ENCODE measurements at regions not wholly inside any gene's neighbourhood (a gene's known extent, or its start where the extent isn't known, plus 50 kb on each side); places are given as distances from the start of the nearest gene placed in this dataset.

DNA sequence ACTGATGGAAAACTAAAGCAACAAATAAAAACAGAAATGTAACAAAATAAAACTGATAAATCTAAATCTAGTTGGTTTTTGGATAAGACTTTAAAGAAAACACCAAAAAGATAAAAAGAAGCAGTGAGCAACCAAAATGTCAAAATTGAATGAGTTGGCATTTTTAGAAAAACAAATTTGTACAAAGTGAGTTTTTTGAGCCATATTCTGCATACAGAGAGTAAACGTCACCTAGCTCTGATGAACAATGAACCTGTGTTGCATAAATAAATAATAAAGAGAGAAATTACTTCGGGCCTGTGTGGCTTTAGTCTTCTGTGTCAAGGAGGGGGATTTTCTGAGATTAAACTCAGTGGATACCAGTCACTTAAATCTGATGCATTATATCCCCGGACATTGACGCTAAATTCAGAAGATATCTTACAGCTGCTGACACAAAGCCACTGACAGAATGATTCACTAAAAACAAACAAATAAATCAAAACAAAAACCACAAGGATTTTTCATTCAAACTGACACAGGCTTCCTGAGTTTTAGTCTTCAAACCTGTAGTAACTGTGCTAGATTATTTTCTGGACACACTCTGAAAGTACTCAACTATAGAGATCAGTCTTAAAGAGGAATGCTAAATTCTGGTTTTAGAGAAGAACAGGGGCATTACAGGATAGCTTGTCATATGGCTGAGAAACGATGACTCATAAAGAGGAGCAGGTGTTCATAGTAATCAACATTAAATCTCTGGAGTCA, 403.5 kb upstream of the ST8SIA4 start:
- no TSS peak for BruUV-seq (replicated peaks)
- POLR2A ChIA-PET = no interaction called here
- no peak for ATAC-seq

More for the DNA sequence above, 403.5 kb upstream of the ST8SIA4 start:
- no peak for DNase-seq (ENCODE audit: extremely low read depth in 1 of 4, low spot score in 3 of 4)
- Histone ChIP-seq H3K27me3 (ENCODE audit: control insufficient read depth in 2 of 2, insufficient read depth in 2 of 2, low read length in 2 of 2) (no peaks in the 10 kb centered on the region), H3K79me2 (ENCODE audit: control insufficient read depth, insufficient read depth, low read length) (no peaks in the 10 kb centered on the region), H3K36me3 (ENCODE audit: control insufficient read depth, insufficient read depth, low read length) (no peaks in the 10 kb centered on the region), H3K9me3 (replicated peaks; ENCODE audit: control insufficient read depth, insufficient read depth, low read depth, low read length) (no peaks in the 10 kb centered on the region; the same call in 1 of the 2 replicates), H3K4me1 (replicated peaks in 1 of 2; ENCODE audit: control insufficient read depth in 2 of 2, insufficient read depth in 2 of 2, low read length in 2 of 2) (no peaks in the 10 kb centered on the region), H3K9ac (ENCODE audit: insufficient read depth in 1 of 2, low read depth in 2 of 2, low read length in 2 of 2) (no peak overlapping the region), H2AFZ (ENCODE audit: low read depth, low read length) (no peak overlapping the region), H3K4me3 (no peak overlapping the region), H4K20me1 (replicated peaks; ENCODE audit: control insufficient read depth, insufficient read depth, low read length) (no peaks in the 10 kb centered on the region), H3K27ac (ENCODE audit: extremely low read depth, low read depth, low read length) (no peak overlapping the region), H3K9me1 (ENCODE audit: control insufficient read depth, insufficient read depth, low read length) (no peaks in the 10 kb centered on the region), H3K4me2 (ENCODE audit: insufficient read depth, low read length) (no peak overlapping the region)
- in situ Hi-C loops (cut with MboI) = no loop called here
- no peak for FAIRE-seq
- TF ChIP-seq, protein P1, sequence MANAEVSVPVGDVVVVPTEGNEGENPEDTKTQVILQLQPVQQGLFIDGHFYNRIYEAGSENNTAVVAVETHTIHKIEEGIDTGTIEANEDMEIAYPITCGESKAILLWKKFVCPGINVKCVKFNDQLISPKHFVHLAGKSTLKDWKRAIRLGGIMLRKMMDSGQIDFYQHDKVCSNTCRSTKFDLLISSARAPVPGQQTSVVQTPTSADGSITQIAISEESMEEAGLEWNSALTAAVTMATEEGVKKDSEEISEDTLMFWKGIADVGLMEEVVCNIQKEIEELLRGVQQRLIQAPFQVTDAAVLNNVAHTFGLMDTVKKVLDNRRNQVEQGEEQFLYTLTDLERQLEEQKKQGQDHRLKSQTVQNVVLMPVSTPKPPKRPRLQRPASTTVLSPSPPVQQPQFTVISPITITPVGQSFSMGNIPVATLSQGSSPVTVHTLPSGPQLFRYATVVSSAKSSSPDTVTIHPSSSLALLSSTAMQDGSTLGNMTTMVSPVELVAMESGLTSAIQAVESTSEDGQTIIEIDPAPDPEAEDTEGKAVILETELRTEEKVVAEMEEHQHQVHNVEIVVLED (CRISPR knock-in tag; IDR thresholded peaks at IDR 0.05) = no peak
- TF ChIP-seq, protein P2, sequence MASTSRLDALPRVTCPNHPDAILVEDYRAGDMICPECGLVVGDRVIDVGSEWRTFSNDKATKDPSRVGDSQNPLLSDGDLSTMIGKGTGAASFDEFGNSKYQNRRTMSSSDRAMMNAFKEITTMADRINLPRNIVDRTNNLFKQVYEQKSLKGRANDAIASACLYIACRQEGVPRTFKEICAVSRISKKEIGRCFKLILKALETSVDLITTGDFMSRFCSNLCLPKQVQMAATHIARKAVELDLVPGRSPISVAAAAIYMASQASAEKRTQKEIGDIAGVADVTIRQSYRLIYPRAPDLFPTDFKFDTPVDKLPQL (IDR thresholded peaks at IDR 0.05; ENCODE audit: extremely low read depth, insufficient read length) = no peak
- no peak for TF ChIP-seq RBFOX2 (IDR thresholded peaks at IDR 0.05; ENCODE audit: low read depth, low read length)
- TF ChIP-seq CEBPG (CRISPR knock-in tag; IDR thresholded peaks at IDR 0.05) = no peak
- TF ChIP-seq CEBPG (tag; conservative IDR thresholded peaks at IDR 0.05 in 1 of 2, IDR thresholded peaks at IDR 0.05 in 1 of 2) = no peak
- no peak for TF ChIP-seq ZNF133 (CRISPR knock-in tag; IDR thresholded peaks at IDR 0.05)
- no peak for TF ChIP-seq RBM17 (IDR thresholded peaks at IDR 0.05; ENCODE audit: borderline replicate concordance, low read depth, low read length)
- 0 out of 2 replicates have a peak, but pooled peaks have one; percentile 25 for TF ChIP-seq ZNF316 (IDR thresholded peaks at IDR 0.05)
- TF ChIP-seq C11orf30 (IDR thresholded peaks at IDR 0.05; ENCODE audit: low read depth) = peak; percentile 12; the same call in 1 of the 2 replicates
- no peak for TF ChIP-seq CBX1 (IDR thresholded peaks at IDR 0.05; ENCODE audit: low read depth)
- CTCF ChIA-PET (ENCODE audit: low intra/inter-chr PET ratio) = no interaction called here
- 0% methylated on average over 5 of the region's 5 CpGs for WGBS (ENCODE audit: insufficient coverage, low coverage, missing lambda C conversion rate)
- intact Hi-C loops (cut with micrococcal nuclease) = no loop called here

All from K562 (cell line).